H1 (cell line): ENCODE measurements at regions not wholly inside any gene's neighbourhood (a gene's known extent, or its start where the extent isn't known, plus 50 kb on each side); places are given as distances from the start of the nearest gene placed in this dataset.

ENCODE experiments used
- SP2 ChIP-seq: IDR thresholded peaks from 2 replicates; pipeline ENCODE4 v1.6.1; 2012; ENCODE audit warnings: mild to moderate bottlenecking, low read length, inconsistent platforms
- TF ChIP-seq, protein P1 (sequence below), 3 experiments: IDR thresholded peaks; 1 replicate in 2 of 3; 2 replicates in 1 of 3; pipeline versions ENCODE4 v1.5.1 to v1.6.1; 2011; ENCODE audit warnings: low read length in 3 of 3, mild to moderate bottlenecking in 3 of 3, inconsistent platforms in 2 of 3, low read depth in 1 of 3, moderate library complexity in 1 of 3; ENCODE audit not compliant: insufficient read depth in 1 of 3; ENCODE audit errors: control extremely low read depth in 1 of 3

DNA sequence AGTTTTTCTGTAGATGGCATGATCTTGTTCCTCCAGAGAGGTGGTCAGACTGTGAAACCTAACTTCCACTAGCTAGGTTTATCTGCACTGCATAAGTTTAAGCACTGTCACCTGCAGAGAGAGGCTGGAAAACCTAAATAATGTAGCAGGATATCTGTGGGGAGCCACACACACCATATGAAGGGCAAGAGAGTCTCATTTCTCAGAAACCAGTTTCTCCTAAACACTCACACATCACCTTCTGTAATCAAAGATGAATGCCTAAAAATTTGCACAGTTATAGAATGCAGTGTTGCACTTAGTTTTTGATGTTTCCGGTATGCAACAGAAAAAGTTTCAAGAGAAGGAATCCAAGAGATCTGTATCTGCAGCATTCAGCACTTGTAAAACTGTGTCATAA is 654.6 kb downstream of the ADGRL2 start:
- TF ChIP-seq, protein P1, sequence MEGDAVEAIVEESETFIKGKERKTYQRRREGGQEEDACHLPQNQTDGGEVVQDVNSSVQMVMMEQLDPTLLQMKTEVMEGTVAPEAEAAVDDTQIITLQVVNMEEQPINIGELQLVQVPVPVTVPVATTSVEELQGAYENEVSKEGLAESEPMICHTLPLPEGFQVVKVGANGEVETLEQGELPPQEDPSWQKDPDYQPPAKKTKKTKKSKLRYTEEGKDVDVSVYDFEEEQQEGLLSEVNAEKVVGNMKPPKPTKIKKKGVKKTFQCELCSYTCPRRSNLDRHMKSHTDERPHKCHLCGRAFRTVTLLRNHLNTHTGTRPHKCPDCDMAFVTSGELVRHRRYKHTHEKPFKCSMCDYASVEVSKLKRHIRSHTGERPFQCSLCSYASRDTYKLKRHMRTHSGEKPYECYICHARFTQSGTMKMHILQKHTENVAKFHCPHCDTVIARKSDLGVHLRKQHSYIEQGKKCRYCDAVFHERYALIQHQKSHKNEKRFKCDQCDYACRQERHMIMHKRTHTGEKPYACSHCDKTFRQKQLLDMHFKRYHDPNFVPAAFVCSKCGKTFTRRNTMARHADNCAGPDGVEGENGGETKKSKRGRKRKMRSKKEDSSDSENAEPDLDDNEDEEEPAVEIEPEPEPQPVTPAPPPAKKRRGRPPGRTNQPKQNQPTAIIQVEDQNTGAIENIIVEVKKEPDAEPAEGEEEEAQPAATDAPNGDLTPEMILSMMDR (IDR thresholded peaks at IDR 0.05; ENCODE audit: control extremely low read depth in 1 of 3, insufficient read depth in 1 of 3, low read depth in 1 of 3, low read length in 3 of 3): no peak
- TF ChIP-seq SP2: no peak
